ENCODE measurements at regions not wholly inside any gene's neighbourhood (a gene's known extent, or its start where the extent isn't known, plus 50 kb on each side); places are given as distances from the start of the nearest gene placed in this dataset.

GRCh38 chr6:126534401-126534800 is 194.5 kb downstream of the CENPW start:
- TF ChIP-seq CTCF (IDR thresholded peaks at IDR 0.05; ENCODE audit: low read depth, low read length, poor library complexity, severe bottlenecking) (no peak), EZH2phosphoT487 (IDR thresholded peaks at IDR 0.05; ENCODE audit: borderline replicate concordance, low read length) (no peak)
- H3K4me1 ChIP-seq (ENCODE audit: control insufficient read depth, low read length): no peaks in the 10 kb centered on the region
- no peaks in the 10 kb centered on the region for H3K9me2 ChIP-seq (replicated peaks; ENCODE audit: control insufficient read depth, low read length)
- H3K4me3 ChIP-seq (ENCODE audit: low read length): no peak overlapping the region
- H3K4me2 ChIP-seq (ENCODE audit: low read length): no peak overlapping the region
- no peaks in the 10 kb centered on the region for H3K79me2 ChIP-seq (ENCODE audit: control insufficient read depth, low read length)
- no peak overlapping the region for H3K27ac ChIP-seq (ENCODE audit: low read depth, low read length)
- H3K27me3 ChIP-seq (ENCODE audit: control insufficient read depth, low read length): peaks cover 7% of the 10 kb centered on the region; the same call in 1 of the 2 replicates
- no peaks in the 10 kb centered on the region for H4K20me1 ChIP-seq (ENCODE audit: control insufficient read depth, insufficient read depth, low read depth, low read length)
- H3F3A ChIP-seq (ENCODE audit: control insufficient read depth, insufficient read depth): no peaks in the 10 kb centered on the region
- H3K36me3 ChIP-seq (ENCODE audit: control insufficient read depth, low read length): no peaks in the 10 kb centered on the region
- H3K9me3 ChIP-seq (ENCODE audit: control insufficient read depth, insufficient read depth, low read length): no peaks in the 10 kb centered on the region

- Histone ChIP-seq H3K79me2 (ENCODE audit: control insufficient read depth, low read length) (no peaks in the 10 kb centered on the region), H3K4me3 (ENCODE audit: low read length) (no peak overlapping the region), H3K4me2 (ENCODE audit: low read length) (no peak overlapping the region), H3K9me2 (replicated peaks; ENCODE audit: control insufficient read depth, low read length) (no peaks in the 10 kb centered on the region), H3K27ac (ENCODE audit: low read depth, low read length) (no peak overlapping the region), H3K36me3 (ENCODE audit: control insufficient read depth, low read length) (no peaks in the 10 kb centered on the region), H3K9me3 (ENCODE audit: control insufficient read depth, insufficient read depth, low read length) (no peaks in the 10 kb centered on the region), H3F3A (ENCODE audit: control insufficient read depth, insufficient read depth) (no peaks in the 10 kb centered on the region), H3K27me3 (ENCODE audit: control insufficient read depth, low read length) (peaks cover 7% of the 10 kb centered on the region; the same call in 1 of the 2 replicates), H3K4me1 (ENCODE audit: control insufficient read depth, low read length) (no peaks in the 10 kb centered on the region), H4K20me1 (ENCODE audit: control insufficient read depth, insufficient read depth, low read depth, low read length) (no peaks in the 10 kb centered on the region)
- TF ChIP-seq EZH2phosphoT487 (IDR thresholded peaks at IDR 0.05; ENCODE audit: borderline replicate concordance, low read length) (no peak), CTCF (IDR thresholded peaks at IDR 0.05; ENCODE audit: low read depth, low read length, poor library complexity, severe bottlenecking) (no peak)
Measured at GRCh38 chr6:126535138-126535537, 195.2 kb downstream of the CENPW start.

- Histone ChIP-seq H3K27me3 (ENCODE audit: control insufficient read depth, low read length) (peaks cover 7% of the 10 kb centered on the region; the same call in 1 of the 2 replicates), H3K27ac (ENCODE audit: low read depth, low read length) (no peak overlapping the region), H3K4me3 (ENCODE audit: low read length) (no peak overlapping the region), H3K79me2 (ENCODE audit: control insufficient read depth, low read length) (no peaks in the 10 kb centered on the region), H4K20me1 (ENCODE audit: control insufficient read depth, insufficient read depth, low read depth, low read length) (no peaks in the 10 kb centered on the region), H3K36me3 (ENCODE audit: control insufficient read depth, low read length) (no peaks in the 10 kb centered on the region), H3K4me1 (ENCODE audit: control insufficient read depth, low read length) (no peaks in the 10 kb centered on the region), H3K9me2 (replicated peaks; ENCODE audit: control insufficient read depth, low read length) (no peaks in the 10 kb centered on the region), H3F3A (ENCODE audit: control insufficient read depth, insufficient read depth) (no peaks in the 10 kb centered on the region), H3K9me3 (ENCODE audit: control insufficient read depth, insufficient read depth, low read length) (no peaks in the 10 kb centered on the region), H3K4me2 (ENCODE audit: low read length) (no peak overlapping the region)
- TF ChIP-seq CTCF (IDR thresholded peaks at IDR 0.05; ENCODE audit: low read depth, low read length, poor library complexity, severe bottlenecking) (no peak), EZH2phosphoT487 (IDR thresholded peaks at IDR 0.05; ENCODE audit: borderline replicate concordance, low read length) (no peak)
Measured at GRCh38 chr6:126535595-126535994, 195.7 kb downstream of the CENPW start.
